ENCODE measurements at regions not wholly inside any gene's neighbourhood (a gene's known extent, or its start where the extent isn't known, plus 50 kb on each side); places are given as distances from the start of the nearest gene placed in this dataset.

- TF ChIP-seq EZH2 (IDR thresholded peaks at IDR 0.05; ENCODE audit: insufficient read depth, poor library complexity, severe bottlenecking) (no peak), EZH2phosphoT487 (IDR thresholded peaks at IDR 0.05; ENCODE audit: insufficient read depth, low read depth) (no peak)
Observed at GRCh38 chr2:181164699-181165098, 184.3 kb downstream of the UBE2E3 start.

Data from GM23248 (cell line).